CD14-positive monocyte (primary cell): ENCODE measurements at regions not wholly inside any gene's neighbourhood (a gene's known extent, or its start where the extent isn't known, plus 50 kb on each side); places are given as distances from the start of the nearest gene placed in this dataset.
"Not testable (repeated sequence)": the region's sequence is repeated elsewhere in the genome, so short reads cannot be mapped to it uniquely, and the experiment has no call there.

Experiments
- DNase-seq, 3 donors: peaks; one replicate each; pipeline ENCODE4 v3.0.0-alpha.2; 2011 to 2022
- H2AFZ ChIP-seq: 2 replicates; pipeline ENCODE4 v1.6.0; 2012; ENCODE audit warnings: mild to moderate bottlenecking, low read depth, low read length, inconsistent platforms; ENCODE audit not compliant: insufficient read depth, poor library complexity, severe bottlenecking
- H3K27ac ChIP-seq, 2 donors: 1 replicate in 1 of 2; 2 replicates in 1 of 2; pipeline ENCODE4 v1.5.1; 2012 to 2013; ENCODE audit warnings: low read length in 2 of 2, control low read depth in 1 of 2, inconsistent platforms in 1 of 2, low read depth in 1 of 2, mild to moderate bottlenecking in 1 of 2
- H3K27me3 ChIP-seq, 2 donors: one replicate each; pipeline versions ENCODE4 v1.6.0 to v1.6.1; 2011 to 2013; ENCODE audit warnings: low read length in 2 of 2; ENCODE audit not compliant: control insufficient read depth in 2 of 2, insufficient read depth in 2 of 2
- H3K36me3 ChIP-seq, 2 donors: replicated peaks in 1 of 2; 1 replicate in 1 of 2; 2 replicates in 1 of 2; pipeline versions ENCODE4 v1.5.1 to v1.6.1; 2012 to 2013; ENCODE audit warnings: low read length in 2 of 2, control low read depth in 1 of 2, inconsistent platforms in 1 of 2, mild to moderate bottlenecking in 1 of 2; ENCODE audit not compliant: insufficient read depth in 2 of 2, control insufficient read depth in 1 of 2
- H3K4me1 ChIP-seq, 2 donors: 1 replicate in 1 of 2; 2 replicates in 1 of 2; pipeline versions ENCODE4 v1.5.1 to v1.6.1; 2012 to 2013; ENCODE audit warnings: low read length in 2 of 2, control low read depth in 1 of 2, inconsistent platforms in 1 of 2, mild to moderate bottlenecking in 1 of 2, moderate library complexity in 1 of 2; ENCODE audit not compliant: insufficient read depth in 2 of 2, control insufficient read depth in 1 of 2
- H3K4me2 ChIP-seq: replicated peaks from 2 replicates; pipeline ENCODE3; 2012; ENCODE audit warnings: low read length, moderate library complexity, mild to moderate bottlenecking; ENCODE audit not compliant: poor library complexity, severe bottlenecking; ENCODE audit errors: extremely low read depth
- H3K4me3 ChIP-seq, 3 experiments: fragments of 200-600 bp in 1 of 3; sonication (generic) in 1 of 3; replicated peaks in 1 of 3; 1 replicate in 2 of 3; 2 replicates in 1 of 3; pipeline ENCODE4 v1.5.1; 2011 to 2013; ENCODE audit warnings: low read length in 3 of 3, mild to moderate bottlenecking in 3 of 3, control low read depth in 2 of 3, low read depth in 2 of 3, inconsistent platforms in 1 of 3, moderate library complexity in 1 of 3
- H3K79me2 ChIP-seq: 2 replicates; pipeline ENCODE4 v1.6.0; 2012; ENCODE audit warnings: mild to moderate bottlenecking, control low read depth, inconsistent platforms, low read length, moderate library complexity; ENCODE audit not compliant: insufficient read depth
- H3K9ac ChIP-seq: 2 replicates; pipeline ENCODE4 v1.6.0; 2017; ENCODE audit warnings: low read length, mild to moderate bottlenecking; ENCODE audit not compliant: insufficient read depth, poor library complexity, severe bottlenecking
- H3K9me3 ChIP-seq, 2 donors: replicated peaks in 1 of 2; 1 replicate in 1 of 2; 2 replicates in 1 of 2; pipeline versions ENCODE4 v1.5.1 to v1.6.1; 2012 to 2013; ENCODE audit warnings: low read length in 2 of 2, control low read depth in 1 of 2; ENCODE audit not compliant: control insufficient read depth in 1 of 2, insufficient read depth in 1 of 2
- H4K20me1 ChIP-seq: 2 replicates; pipeline ENCODE4 v1.6.0; 2012; ENCODE audit warnings: mild to moderate bottlenecking, low read length, control low read depth, moderate library complexity; ENCODE audit not compliant: insufficient read depth
- H3K27ac Mint-ChIP-seq, 7 donors: one replicate each; pipeline ENCODE4 v1.8.0; 2020; ENCODE audit warnings: mild to moderate bottlenecking in 7 of 7, mixed read lengths in 7 of 7, moderate library complexity in 6 of 7, inconsistent platforms in 2 of 7
- H3K27me3 Mint-ChIP-seq, 3 donors: one replicate each; pipeline ENCODE4 v1.8.0; 2021 to 2022; ENCODE audit warnings: low read depth in 3 of 3, mild to moderate bottlenecking in 3 of 3, mixed read lengths in 3 of 3, moderate library complexity in 3 of 3, inconsistent platforms in 1 of 3
- H3K36me3 Mint-ChIP-seq, 2 donors: one replicate each; pipeline ENCODE4 v1.8.0; 2020; ENCODE audit warnings: mixed read lengths in 2 of 2, inconsistent platforms in 1 of 2, mild to moderate bottlenecking in 1 of 2
- H3K4me1 Mint-ChIP-seq: one replicate; pipeline ENCODE4 v1.8.0; 2020; ENCODE audit warnings: mild to moderate bottlenecking, mixed read lengths
- H3K4me3 Mint-ChIP-seq, 2 donors: one replicate each; pipeline ENCODE4 v1.8.0; 2020; ENCODE audit warnings: mild to moderate bottlenecking in 2 of 2, mixed read lengths in 2 of 2, moderate library complexity in 1 of 2
- H3K9me3 Mint-ChIP-seq, 7 donors: one replicate each; pipeline ENCODE4 v1.8.0; 2020 to 2022; ENCODE audit warnings: mixed read lengths in 7 of 7, mild to moderate bottlenecking in 6 of 7, moderate library complexity in 6 of 7, inconsistent platforms in 2 of 7
- WGBS: methylation state at CpG from one replicate; pipeline ENCODE4 v1.1.5; 2013; ENCODE audit warnings: missing lambda C conversion rate; ENCODE audit not compliant: insufficient coverage; 5-methylcytosine and 5-hydroxymethylcytosine counted together
- intact Hi-C, 2 donors: fragments of 100-400 bp; cut with micrococcal nuclease; formaldehyde crosslinking; loops; one replicate each; pipeline versions ENCODE4 v1.15.0 to v1.15.1; 2023

GRCh38 chr14:19088632-19089031 lies 121.4 kb downstream of the POTEM start:
- H3K4me1 Mint-ChIP-seq, H3K27ac ChIP-seq, H3K4me2 ChIP-seq, H3K27me3 Mint-ChIP-seq, H3K27ac Mint-ChIP-seq, H3K36me3 ChIP-seq, H3K27me3 ChIP-seq, DNase-seq, H4K20me1 ChIP-seq, H3K79me2 ChIP-seq, H2AFZ ChIP-seq, intact Hi-C loops, H3K9me3 Mint-ChIP-seq, H3K4me3 Mint-ChIP-seq, H3K9me3 ChIP-seq, H3K9ac ChIP-seq, H3K4me3 ChIP-seq, H3K36me3 Mint-ChIP-seq, H3K4me1 ChIP-seq: not testable (repeated sequence)
- WGBS = no CpG with 5 or more reads among the region's 2 CpGs

DNA sequence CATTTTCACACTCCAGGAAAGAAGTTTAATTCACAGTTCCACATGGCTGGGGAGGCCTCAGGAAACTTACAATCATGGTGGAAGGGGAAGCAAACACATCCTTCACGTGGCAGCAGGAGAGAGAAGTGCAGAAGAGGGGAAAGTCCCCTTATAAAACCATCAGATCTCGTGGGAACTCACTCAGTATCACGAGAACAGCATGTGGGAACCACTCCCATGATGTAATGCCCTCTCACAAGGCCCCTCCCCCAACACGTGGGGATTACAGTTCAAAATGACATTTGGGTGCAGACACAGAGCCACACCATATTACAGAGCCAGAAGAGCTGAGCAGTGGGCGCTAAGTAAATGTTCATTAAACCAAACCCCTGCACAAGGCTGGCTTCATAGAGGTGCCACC lies 126.0 kb downstream of the POTEM start:
- intact Hi-C loops, DNase-seq, H3K27me3 ChIP-seq, H3K79me2 ChIP-seq, H4K20me1 ChIP-seq, H3K27ac Mint-ChIP-seq, H3K36me3 ChIP-seq, H3K4me3 ChIP-seq, H3K27ac ChIP-seq, H3K27me3 Mint-ChIP-seq, H3K4me1 ChIP-seq, H2AFZ ChIP-seq, H3K4me1 Mint-ChIP-seq, H3K4me2 ChIP-seq, H3K9ac ChIP-seq, H3K36me3 Mint-ChIP-seq, H3K4me3 Mint-ChIP-seq: not testable (repeated sequence)
- peaks cover 0 to 15% of the 10 kb centered on the region in 2 donors for H3K9me3 ChIP-seq
- no CpG with 5 or more reads among the region's 5 CpGs for WGBS
- peaks cover 0 to 12% (median 9%) of the 10 kb centered on the region in 7 donors for H3K9me3 Mint-ChIP-seq

DNA sequence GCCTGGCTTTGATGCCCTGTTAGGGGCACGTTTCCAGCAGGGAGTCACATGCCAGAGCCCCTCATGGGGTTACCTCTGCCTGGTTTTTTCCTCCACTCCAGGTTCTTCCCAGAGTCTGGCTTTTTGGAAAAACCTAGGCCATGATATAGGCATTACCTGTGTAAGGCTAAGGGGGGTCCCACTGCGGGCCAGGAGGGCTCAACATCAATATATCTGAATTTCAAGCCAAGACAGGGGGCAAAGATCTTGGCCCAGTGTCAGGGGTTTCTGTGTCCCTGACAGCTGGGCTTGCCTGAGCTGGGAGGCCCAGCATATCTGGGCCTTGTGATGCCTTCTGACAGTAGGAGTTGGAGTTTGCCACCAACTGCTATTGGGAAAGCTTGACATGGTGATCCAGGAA lies 127.5 kb downstream of the POTEM start:
- H2AFZ ChIP-seq, H3K36me3 ChIP-seq, H3K4me3 Mint-ChIP-seq, H3K9ac ChIP-seq, H3K27me3 Mint-ChIP-seq, H3K4me2 ChIP-seq, H3K4me3 ChIP-seq, intact Hi-C loops, H3K79me2 ChIP-seq, H4K20me1 ChIP-seq, H3K27ac ChIP-seq, H3K36me3 Mint-ChIP-seq, H3K4me1 Mint-ChIP-seq, H3K27ac Mint-ChIP-seq, H3K27me3 ChIP-seq, H3K4me1 ChIP-seq, DNase-seq: not testable (repeated sequence)
- H3K9me3 ChIP-seq = peaks cover 6 to 28% of the 10 kb centered on the region in 2 donors
- peaks cover 0 to 19% (median 16%) of the 10 kb centered on the region in 7 donors for H3K9me3 Mint-ChIP-seq
- WGBS = no CpG with 5 or more reads among the region's 2 CpGs

GRCh38 chr14:19095167-19095566 lies 127.9 kb downstream of the POTEM start:
- H3K9me3 ChIP-seq = peaks cover 6 to 28% of the 10 kb centered on the region in 2 donors
- H3K27me3 ChIP-seq, H2AFZ ChIP-seq, H3K27ac ChIP-seq, H3K4me1 Mint-ChIP-seq, H3K4me3 ChIP-seq, H3K36me3 Mint-ChIP-seq, DNase-seq, H4K20me1 ChIP-seq, H3K4me3 Mint-ChIP-seq, H3K27me3 Mint-ChIP-seq, intact Hi-C loops, H3K9ac ChIP-seq, H3K36me3 ChIP-seq, H3K4me2 ChIP-seq, H3K4me1 ChIP-seq, H3K79me2 ChIP-seq, H3K27ac Mint-ChIP-seq: not testable (repeated sequence)
- WGBS = no CpG with 5 or more reads among the region's 1 CpG
- peaks cover 0 to 19% (median 16%) of the 10 kb centered on the region in 7 donors for H3K9me3 Mint-ChIP-seq
